ENCODE measurements at regions not wholly inside any gene's neighbourhood (a gene's known extent, or its start where the extent isn't known, plus 50 kb on each side); places are given as distances from the start of the nearest gene placed in this dataset.

DNA sequence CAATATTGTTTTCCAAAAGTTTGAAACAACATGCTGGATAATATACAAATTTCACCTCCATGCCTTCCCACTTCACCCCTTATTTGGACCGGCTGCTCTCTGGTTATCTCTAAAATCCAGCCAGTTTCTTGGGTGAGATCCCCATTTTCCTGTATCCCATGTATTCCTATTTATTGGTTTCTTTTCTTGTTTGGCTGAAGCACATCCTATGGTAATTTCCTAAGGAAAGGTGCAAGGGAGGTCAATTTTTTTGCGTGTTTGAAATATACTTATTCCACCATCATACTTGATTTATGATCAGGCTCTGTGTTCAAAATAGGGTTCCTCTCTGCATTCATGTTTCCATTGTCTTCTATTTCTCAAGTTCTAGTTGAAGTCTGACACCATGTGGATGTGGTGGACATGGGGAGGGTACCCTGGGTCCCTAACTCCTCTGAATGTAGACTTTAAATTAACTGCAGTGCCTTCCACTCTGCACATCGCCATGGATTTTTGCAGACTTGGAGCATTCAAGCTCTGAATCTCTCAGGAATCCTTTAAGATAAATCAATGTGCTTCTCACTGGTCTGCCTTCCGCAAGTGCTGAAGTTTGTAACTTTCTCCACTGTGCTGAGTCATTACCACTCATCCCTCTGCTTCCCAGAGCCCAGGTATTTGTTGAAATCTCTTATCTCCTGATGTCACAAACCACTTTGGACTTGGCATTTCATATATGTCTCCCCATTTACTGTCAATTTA is 52.1 kb upstream of the TLE3 start:
- DNase-seq = peak; percentile 31

DNA sequence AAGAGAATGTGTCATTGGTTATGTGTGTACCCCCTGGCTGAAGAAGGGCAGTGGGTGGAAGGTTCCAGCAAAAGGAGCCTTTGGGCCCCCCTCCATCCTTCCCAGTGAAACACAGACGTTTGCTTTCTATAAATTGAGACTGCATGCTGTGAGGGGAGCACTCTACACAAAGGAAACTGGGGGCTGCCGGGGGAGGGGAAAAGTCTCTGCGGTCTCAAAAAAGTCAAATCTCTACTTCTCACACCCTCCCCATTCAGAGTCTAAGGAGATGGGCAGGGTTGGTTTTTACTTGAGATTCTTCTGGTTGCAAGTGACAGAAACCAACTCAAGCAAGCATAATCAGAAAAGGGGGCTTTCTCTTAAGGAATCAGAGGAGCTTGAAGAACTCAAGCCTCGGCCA is 50.1 kb upstream of the TLE3 start:
- DNase-seq = no peak

Data from HCEC 1CT (cell line).